Gastroesophageal sphincter (tissue), 4 donors: ENCODE measurements at regions not wholly inside any gene's neighbourhood (a gene's known extent, or its start where the extent isn't known, plus 50 kb on each side); places are given as distances from the start of the nearest gene placed in this dataset.
"Not testable (repeated sequence)": the region's sequence is repeated elsewhere in the genome, so short reads cannot be mapped to it uniquely, and the experiment has no call there.

ENCODE experiments used
- ATAC-seq: fragments of 150-250 bp; one replicate; pipeline ENCODE4 v1.9.1; 2016; ENCODE audit warnings: mild to moderate bottlenecking, moderate library complexity
- H3K27ac ChIP-seq, 4 donors: fragments of 200-600 bp; sonication (generic) in 3 of 4; 1 replicate in 3 of 4; 2 replicates in 1 of 4; pipeline ENCODE4 v1.5.1; 2016 to 2019
- H3K27me3 ChIP-seq: fragments of 200-600 bp; sonication (generic); one replicate; pipeline ENCODE4 v1.5.1; 2019
- H3K36me3 ChIP-seq, 2 donors: fragments of 200-600 bp; sonication (generic); one replicate each; pipeline ENCODE4 v1.5.1; 2019; ENCODE audit warnings: control low read depth in 1 of 2
- H3K4me1 ChIP-seq, 3 donors: fragments of 200-600 bp; sonication (generic); 1 replicate in 2 of 3; 2 replicates in 1 of 3; pipeline ENCODE4 v1.5.1; 2016 to 2019; ENCODE audit warnings: control low read depth in 2 of 3
- H3K4me3 ChIP-seq, 2 donors: fragments of 200-600 bp; sonication (generic); one replicate each; pipeline ENCODE4 v1.5.1; 2019; ENCODE audit warnings: mild to moderate bottlenecking in 1 of 2, moderate library complexity in 1 of 2
- H3K9me3 ChIP-seq, 3 donors: fragments of 200-600 bp; sonication (generic); one replicate each; pipeline ENCODE4 v1.5.1; 2017 to 2019; ENCODE audit warnings: control low read depth in 2 of 3
- CTCF ChIP-seq, 4 experiments: fragments of 200-600 bp in 2 of 4; fragments of 450-650 bp in 2 of 4; sonication (generic) in 1 of 4; IDR thresholded peaks; one replicate each; pipeline ENCODE4 v1.5.1; 2017 to 2019; ENCODE audit warnings: antibody characterized with exemption in 4 of 4, mild to moderate bottlenecking in 2 of 4, moderate library complexity in 2 of 4
- EP300 ChIP-seq: sonication (generic); formaldehyde crosslinking; IDR thresholded peaks from one replicate; pipeline ENCODE4 v1.6.1; 2017; ENCODE audit warnings: antibody characterized with exemption, mild to moderate bottlenecking
- POLR2A ChIP-seq, 2 donors: fragments of 450-650 bp; IDR thresholded peaks; one replicate each; pipeline ENCODE4 v1.6.1; 2017; ENCODE audit warnings: antibody characterized with exemption in 2 of 2, mild to moderate bottlenecking in 2 of 2, moderate library complexity in 1 of 2
- POLR2AphosphoS5 ChIP-seq: sonication (generic); formaldehyde crosslinking; IDR thresholded peaks from one replicate; pipeline ENCODE4 v1.6.1; 2017; ENCODE audit warnings: antibody characterized with exemption
- WGBS, 2 donors: methylation state at CpG; one replicate each; pipeline ENCODE4 v1.1.5; 2018; ENCODE audit warnings: low coverage in 1 of 2; 5-methylcytosine and 5-hydroxymethylcytosine counted together

GRCh38 chr20:6699921-6700562 is 67.4 kb upstream of the BMP2 start:
- Histone ChIP-seq H3K4me3 (no peak overlapping the region), H3K9me3 (no peaks in the 10 kb centered on the region), H3K4me1 (peaks cover 0 to 4% (median 0%) of the 10 kb centered on the region in 3 donors), H3K36me3 (no peaks in the 10 kb centered on the region), H3K27ac (no peak overlapping the region), H3K27me3 (no peaks in the 10 kb centered on the region)
- TF ChIP-seq POLR2AphosphoS5 (no peak), EP300 (no peak), CTCF (IDR thresholded peaks at IDR 0.05) (no peak), POLR2A (IDR thresholded peaks at IDR 0.05) (no peak)
- ATAC-seq = no peak
- 32 to 48% methylated on average over 3 of the region's 3 CpGs for WGBS, 2 donors

- H3K4me1 ChIP-seq = peaks cover 0 to 4% (median 0%) of the 10 kb centered on the region in 3 donors
- WGBS, 2 donors = 80% methylated on average over 3 of the region's 4 CpGs; no CpG with 5 or more reads in 1 of the 2 donors
- ATAC-seq = no peak
- H3K36me3 ChIP-seq = no peaks in the 10 kb centered on the region
- no peak overlapping the region for H3K27ac ChIP-seq
- H3K4me3 ChIP-seq = no peak overlapping the region
- no peaks in the 10 kb centered on the region for H3K9me3 ChIP-seq
- no peaks in the 10 kb centered on the region for H3K27me3 ChIP-seq
- TF ChIP-seq EP300 (no peak), POLR2AphosphoS5 (no peak), POLR2A (IDR thresholded peaks at IDR 0.05) (no peak), CTCF (IDR thresholded peaks at IDR 0.05) (no peak)
These were observed 68.8 kb upstream of the BMP2 start for GRCh38 chr20:6698723-6699122.

GRCh38 chr20:6698056-6698455 is 69.4 kb upstream of the BMP2 start:
- Histone ChIP-seq H3K4me3 (no peak overlapping the region), H3K27me3 (no peaks in the 10 kb centered on the region), H3K27ac (no peak overlapping the region), H3K4me1 (peaks cover 0 to 4% (median 0%) of the 10 kb centered on the region in 3 donors), H3K36me3 (no peaks in the 10 kb centered on the region), H3K9me3 (no peaks in the 10 kb centered on the region)
- WGBS, 2 donors = 93 to 100% methylated on average over 1 to 3 of the region's 6 CpGs
- TF ChIP-seq POLR2A (IDR thresholded peaks at IDR 0.05) (no peak), EP300 (no peak), POLR2AphosphoS5 (no peak), CTCF (IDR thresholded peaks at IDR 0.05) (no peak)
- no peak for ATAC-seq

DNA sequence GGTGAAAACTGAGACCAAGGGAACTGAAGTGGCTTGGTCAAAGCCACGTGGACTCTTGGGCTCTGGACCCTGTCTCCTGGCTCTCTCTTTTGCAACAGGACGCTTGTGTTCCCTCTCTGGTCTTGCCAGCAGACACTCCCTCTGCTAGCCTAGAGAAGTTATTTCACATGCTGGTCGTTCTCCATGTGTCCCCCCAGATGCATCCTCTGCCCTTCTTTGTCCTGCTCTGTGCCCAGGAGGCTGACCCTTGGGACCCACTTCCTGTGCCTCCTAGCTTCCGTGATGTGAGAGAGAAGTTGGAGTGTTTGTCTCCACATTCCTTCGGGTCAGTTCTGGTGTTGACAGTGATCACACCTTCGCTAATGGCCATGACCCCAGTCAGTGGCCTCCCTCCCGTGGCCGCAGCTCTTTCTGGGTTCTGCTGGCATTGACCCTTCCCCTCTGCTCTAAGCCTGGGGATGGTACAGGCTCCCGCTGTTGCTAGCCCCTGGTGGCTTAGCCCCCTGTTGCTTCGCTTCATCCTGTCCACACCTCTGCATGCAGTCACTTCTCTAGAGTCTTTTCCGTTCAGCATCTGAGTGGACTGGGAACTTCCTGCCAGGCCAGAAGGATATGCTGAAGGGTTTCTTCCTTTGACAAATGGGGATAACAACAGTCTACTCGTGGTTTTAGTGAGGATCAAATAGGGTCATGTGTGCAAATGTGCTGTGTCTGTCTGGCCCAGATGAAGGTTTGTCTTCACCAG is 70.1 kb upstream of the BMP2 start:
- H3K9me3 ChIP-seq = no peaks in the 10 kb centered on the region
- 67 to 78% methylated on average over 6 to 7 of the region's 12 CpGs for WGBS, 2 donors
- H3K4me3 ChIP-seq = no peak overlapping the region
- peaks cover 0 to 4% (median 0%) of the 10 kb centered on the region in 3 donors for H3K4me1 ChIP-seq
- no peaks in the 10 kb centered on the region for H3K27me3 ChIP-seq
- H3K27ac ChIP-seq = no peak overlapping the region
- ATAC-seq = no peak
- TF ChIP-seq POLR2A (IDR thresholded peaks at IDR 0.05) = no peak
- TF ChIP-seq CTCF (IDR thresholded peaks at IDR 0.05) = no peak
- TF ChIP-seq EP300 = no peak
- no peak for TF ChIP-seq POLR2AphosphoS5
- no peaks in the 10 kb centered on the region for H3K36me3 ChIP-seq

DNA sequence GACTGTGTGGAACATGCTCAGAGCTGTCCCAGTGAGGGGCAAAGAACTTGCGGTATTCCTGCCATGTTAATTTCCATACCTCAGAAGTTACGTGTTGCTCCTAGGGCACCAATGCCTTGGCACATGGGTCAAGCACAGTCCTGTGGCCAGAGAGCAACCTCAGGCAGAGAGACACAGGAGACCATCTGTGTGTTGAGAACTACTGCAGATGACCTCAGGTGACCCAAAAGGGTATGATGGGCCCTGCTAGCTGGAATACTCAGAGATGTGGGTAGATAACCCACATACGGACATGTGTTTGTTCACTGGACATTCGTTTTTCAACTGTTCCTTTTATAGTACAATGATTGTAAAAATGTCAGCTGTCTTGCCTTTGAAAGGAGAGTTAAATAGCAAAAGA is 71.5 kb upstream of the BMP2 start:
- ATAC-seq = no peak
- Histone ChIP-seq H3K9me3 (no peaks in the 10 kb centered on the region), H3K4me3 (no peak overlapping the region), H3K27me3 (no peaks in the 10 kb centered on the region), H3K27ac (no peak overlapping the region), H3K4me1 (no peaks in the 10 kb centered on the region), H3K36me3 (no peaks in the 10 kb centered on the region)
- 64 to 88% methylated on average over 2 to 4 of the region's 4 CpGs for WGBS, 2 donors
- TF ChIP-seq CTCF (IDR thresholded peaks at IDR 0.05) = no peak
- TF ChIP-seq EP300 = no peak
- TF ChIP-seq POLR2A (IDR thresholded peaks at IDR 0.05) = no peak
- TF ChIP-seq POLR2AphosphoS5 = no peak

- H3K27me3 ChIP-seq, ATAC-seq, H3K9me3 ChIP-seq, H3K27ac ChIP-seq, H3K4me3 ChIP-seq, H3K36me3 ChIP-seq, H3K4me1 ChIP-seq: not testable (repeated sequence)
- WGBS, 2 donors = 70 to 96% methylated on average over 3 of the region's 3 CpGs
These were observed 73.7 kb upstream of the BMP2 start for GRCh38 chr20:6693808-6694198.
